GM06990 (cell line): ENCODE measurements at regions not wholly inside any gene's neighbourhood (a gene's known extent, or its start where the extent isn't known, plus 50 kb on each side); places are given as distances from the start of the nearest gene placed in this dataset.

Experiments
- DNase-seq: peaks from one replicate; pipeline ENCODE4 v3.0.0-alpha.2; 2011; ENCODE audit not compliant: insufficient read length; ENCODE audit errors: extremely low read depth
- H3K27me3 ChIP-seq: replicated peaks from 2 replicates; pipeline ENCODE4 v1.6.0; 2011; ENCODE audit warnings: low read length; ENCODE audit not compliant: control insufficient read depth, insufficient read depth
- H3K36me3 ChIP-seq: 2 replicates; pipeline ENCODE4 v1.5.1; 2011; ENCODE audit warnings: low read length; ENCODE audit not compliant: control insufficient read depth, insufficient read depth
- H3K4me3 ChIP-seq: replicated peaks from 2 replicates; pipeline ENCODE4 v1.5.1; 2011; ENCODE audit warnings: low read depth, mild to moderate bottlenecking, control low read depth, low read length
- CTCF ChIP-seq: IDR thresholded peaks from 2 replicates; pipeline ENCODE4 v1.5.1; 2011; ENCODE audit warnings: low read length, control low read depth, mild to moderate bottlenecking, inconsistent platforms; ENCODE audit not compliant: insufficient read depth, poor library complexity, severe bottlenecking

GRCh38 chr12:114780746-114781399 is 96.9 kb upstream of the TBX3 start:
- Histone ChIP-seq H3K36me3 (no peaks in the 10 kb centered on the region), H3K27me3 (no peaks in the 10 kb centered on the region), H3K4me3 (no peak overlapping the region)
- no peak for TF ChIP-seq CTCF
- DNase-seq, result no peak

DNA sequence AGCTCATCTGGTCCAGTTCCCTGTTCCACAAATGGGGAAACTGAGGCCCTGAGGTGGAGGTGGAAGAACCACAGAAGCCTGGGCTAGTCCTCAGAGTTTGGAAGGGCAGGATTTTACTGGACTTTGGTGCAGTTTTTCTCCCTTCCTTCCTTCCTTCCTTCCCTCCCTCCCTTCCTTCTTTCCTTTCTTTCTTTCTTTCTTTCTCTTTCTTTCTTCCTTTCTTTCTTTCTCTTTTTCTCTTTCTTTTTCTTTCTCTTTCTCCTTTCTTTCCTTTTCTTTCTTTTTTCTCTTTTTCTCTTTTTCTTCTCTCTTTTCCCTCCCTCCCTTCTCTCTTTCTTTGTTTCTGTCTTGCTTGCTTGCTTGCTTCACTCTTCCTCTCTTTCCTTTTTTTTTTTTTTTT is 95.7 kb upstream of the TBX3 start:
- Histone ChIP-seq H3K36me3 (no peaks in the 10 kb centered on the region), H3K4me3 (no peak overlapping the region), H3K27me3 (no peaks in the 10 kb centered on the region)
- no peak for DNase-seq
- no peak for TF ChIP-seq CTCF

DNA sequence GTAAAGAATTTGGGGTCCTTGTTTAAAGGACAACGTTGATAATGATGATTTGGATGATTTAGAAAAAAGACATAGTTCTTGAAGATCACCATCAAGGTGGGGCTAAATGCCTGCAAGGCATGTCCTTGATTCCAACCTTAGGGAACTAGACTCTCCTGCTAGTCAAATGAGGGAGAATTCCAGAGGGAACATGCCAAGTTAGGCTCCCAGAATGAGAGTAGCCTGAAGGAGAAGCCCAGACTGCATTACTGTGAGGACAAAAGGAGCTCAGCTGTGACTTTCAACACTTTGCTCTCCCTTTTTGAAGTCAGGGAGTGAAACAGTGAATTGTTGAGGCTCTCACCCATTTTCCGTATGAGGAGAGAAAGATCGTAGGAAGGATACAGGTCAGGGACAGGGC is 95.2 kb upstream of the TBX3 start:
- Histone ChIP-seq H3K4me3 (no peak overlapping the region), H3K36me3 (no peaks in the 10 kb centered on the region), H3K27me3 (no peaks in the 10 kb centered on the region)
- no peak for TF ChIP-seq CTCF
- no peak for DNase-seq

DNA sequence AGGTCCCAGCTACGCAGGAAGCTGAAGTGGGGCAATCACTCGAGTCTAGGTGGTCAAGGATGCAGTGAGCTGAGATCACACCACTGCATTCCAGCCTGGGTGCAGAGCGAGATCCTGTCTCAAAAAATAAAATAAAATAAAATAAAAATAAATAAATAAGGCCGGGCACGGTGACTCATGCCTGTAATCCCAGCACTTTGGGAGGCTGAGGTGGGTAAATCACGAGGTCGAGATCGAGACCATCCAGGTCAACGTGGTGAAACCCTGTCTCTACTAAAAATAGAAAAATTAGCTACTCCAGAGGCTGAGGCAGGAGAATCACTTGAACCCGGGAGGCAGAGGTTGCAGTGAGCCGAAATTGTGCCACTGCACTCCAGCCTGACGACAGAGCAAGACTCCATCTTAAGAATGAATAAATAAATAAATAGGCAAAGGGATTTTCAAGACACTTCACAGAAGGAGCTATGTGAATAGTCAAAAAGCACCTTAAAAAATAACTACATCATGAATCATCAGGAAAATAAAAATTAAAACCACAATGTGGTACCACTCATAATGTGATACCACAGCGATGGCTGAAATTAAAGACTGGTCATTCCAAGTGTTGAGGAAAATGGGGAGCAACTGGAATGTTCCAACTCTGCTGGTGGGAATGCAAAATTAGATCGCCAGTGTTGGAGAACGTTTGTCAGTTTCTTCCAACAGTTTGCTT is 92.9 kb upstream of the TBX3 start:
- no peak for DNase-seq
- no peak for TF ChIP-seq CTCF
- H3K4me3 ChIP-seq, result no peak overlapping the region
- H3K27me3 ChIP-seq, result no peaks in the 10 kb centered on the region
- no peaks in the 10 kb centered on the region for H3K36me3 ChIP-seq

DNA sequence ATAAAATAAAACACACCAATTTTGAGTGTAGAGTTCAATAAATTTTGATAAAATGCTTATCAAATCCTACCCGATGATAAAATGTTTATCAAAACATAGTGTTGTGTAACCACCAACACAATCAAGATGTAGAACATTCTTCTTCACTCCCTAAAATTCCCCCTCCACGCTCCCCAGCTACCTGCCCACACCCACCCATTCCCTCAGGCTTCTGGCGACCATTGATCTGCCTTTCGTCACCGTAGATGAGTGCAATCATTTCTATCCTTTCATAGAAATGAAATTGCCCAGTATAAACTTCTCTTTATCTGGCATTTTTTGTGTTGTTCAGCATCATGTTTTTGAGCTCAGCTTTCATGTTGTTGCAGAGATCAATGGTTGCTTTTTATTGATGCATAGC is 90.7 kb upstream of the TBX3 start:
- H3K27me3 ChIP-seq, result no peaks in the 10 kb centered on the region
- TF ChIP-seq CTCF, result no peak
- H3K36me3 ChIP-seq, result no peaks in the 10 kb centered on the region
- DNase-seq, result no peak
- no peak overlapping the region for H3K4me3 ChIP-seq
